HL-60 (cell line): ENCODE measurements at regions not wholly inside any gene's neighbourhood (a gene's known extent, or its start where the extent isn't known, plus 50 kb on each side); places are given as distances from the start of the nearest gene placed in this dataset.

Experiments used
- CTCF ChIP-seq: IDR thresholded peaks from one replicate; pipeline ENCODE4 v1.5.1; 2011; ENCODE audit warnings: low read length, control low read depth, inconsistent platforms; ENCODE audit not compliant: insufficient read depth
- GABPA ChIP-seq: IDR thresholded peaks from 2 replicates; pipeline ENCODE4 v1.6.1; 2012; ENCODE audit warnings: low read depth
- REST ChIP-seq: IDR thresholded peaks from 2 replicates; pipeline ENCODE4 v1.6.1; 2012; ENCODE audit warnings: low read depth; ENCODE audit not compliant: insufficient replicate concordance

GRCh38 chr21:20728691-20729090 lies 269.5 kb upstream of the NCAM2 start:
- TF ChIP-seq CTCF (no peak), GABPA (no peak), REST (no peak)
